ENCODE measurements at regions not wholly inside any gene's neighbourhood (a gene's known extent, or its start where the extent isn't known, plus 50 kb on each side); places are given as distances from the start of the nearest gene placed in this dataset.
A peak's percentile ranks its signal among the peaks of the same experiment; 100 is the strongest.

GRCh38 chr13:31930490-31930889, 101.1 kb upstream of the FRY start:
- no peak for DNase-seq

GRCh38 chr13:31930901-31931522, 100.6 kb upstream of the FRY start:
- no peak for DNase-seq

- DNase-seq, result no peak
Observed at GRCh38 chr13:31937436-31937835, 94.1 kb upstream of the FRY start.

GRCh38 chr13:31940076-31940475, 91.5 kb upstream of the FRY start:
- DNase-seq, result no peak

GRCh38 chr13:31943591-31943990, 88.0 kb upstream of the FRY start:
- DNase-seq, result no peak

GRCh38 chr13:31944262-31945160, 87.1 kb upstream of the FRY start:
- no peak for DNase-seq

- DNase-seq, result peak; percentile 57
Observed at GRCh38 chr13:31945202-31945961, 86.2 kb upstream of the FRY start.

GRCh38 chr13:31946091-31946770, 85.3 kb upstream of the FRY start:
- no peak for DNase-seq

- DNase-seq, result no peak
Observed at GRCh38 chr13:31947105-31947504, 84.5 kb upstream of the FRY start.

- no peak for DNase-seq
Observed at GRCh38 chr13:31947506-31947905, 84.1 kb upstream of the FRY start.

GRCh38 chr13:31949486-31949885, 82.1 kb upstream of the FRY start:
- no peak for DNase-seq

GRCh38 chr13:31950111-31950815, 81.3 kb upstream of the FRY start:
- no peak for DNase-seq

GRCh38 chr13:31951215-31951678, 80.3 kb upstream of the FRY start:
- no peak for DNase-seq

- no peak for DNase-seq
Observed at GRCh38 chr13:31952641-31953380, 78.8 kb upstream of the FRY start.

GRCh38 chr13:31955101-31955500, 76.5 kb upstream of the FRY start:
- no peak for DNase-seq

- no peak for DNase-seq
Observed at GRCh38 chr13:31955741-31956140, 75.8 kb upstream of the FRY start.

GRCh38 chr13:31956980-31957644, 74.5 kb upstream of the FRY start:
- no peak for DNase-seq

- DNase-seq, result no peak
Observed at GRCh38 chr13:31957772-31958171, 73.8 kb upstream of the FRY start.

- no peak for DNase-seq
Observed at GRCh38 chr13:31962731-31963370, 68.7 kb upstream of the FRY start.

GRCh38 chr13:31963631-31964030, 67.9 kb upstream of the FRY start:
- no peak for DNase-seq
